Suprapubic skin (tissue), 4 donors: ENCODE measurements at regions not wholly inside any gene's neighbourhood (a gene's known extent, or its start where the extent isn't known, plus 50 kb on each side); places are given as distances from the start of the nearest gene placed in this dataset.

Experiments
- EP300 ChIP-seq: sonication (generic); formaldehyde crosslinking; IDR thresholded peaks from one replicate; pipeline ENCODE4 v1.6.1; 2017; ENCODE audit warnings: antibody characterized with exemption
- POLR2A ChIP-seq, 2 donors: fragments of 450-650 bp; IDR thresholded peaks; one replicate each; pipeline ENCODE4 v1.6.1; 2017; ENCODE audit warnings: antibody characterized with exemption in 2 of 2, mild to moderate bottlenecking in 2 of 2, moderate library complexity in 2 of 2
- POLR2AphosphoS5 ChIP-seq, 3 donors: sonication (generic); formaldehyde crosslinking; IDR thresholded peaks; one replicate each; pipeline ENCODE4 v1.6.1; 2017; ENCODE audit warnings: antibody characterized with exemption in 3 of 3
- TF ChIP-seq, protein P1 (sequence below), 2 donors: fragments of 200-600 bp in 1 of 2; fragments of 450-650 bp in 1 of 2; sonication (generic) in 1 of 2; IDR thresholded peaks; one replicate each; pipeline ENCODE4 v1.5.1; 2016 to 2019; ENCODE audit warnings: antibody characterized with exemption in 2 of 2, mild to moderate bottlenecking in 1 of 2, moderate library complexity in 1 of 2

DNA sequence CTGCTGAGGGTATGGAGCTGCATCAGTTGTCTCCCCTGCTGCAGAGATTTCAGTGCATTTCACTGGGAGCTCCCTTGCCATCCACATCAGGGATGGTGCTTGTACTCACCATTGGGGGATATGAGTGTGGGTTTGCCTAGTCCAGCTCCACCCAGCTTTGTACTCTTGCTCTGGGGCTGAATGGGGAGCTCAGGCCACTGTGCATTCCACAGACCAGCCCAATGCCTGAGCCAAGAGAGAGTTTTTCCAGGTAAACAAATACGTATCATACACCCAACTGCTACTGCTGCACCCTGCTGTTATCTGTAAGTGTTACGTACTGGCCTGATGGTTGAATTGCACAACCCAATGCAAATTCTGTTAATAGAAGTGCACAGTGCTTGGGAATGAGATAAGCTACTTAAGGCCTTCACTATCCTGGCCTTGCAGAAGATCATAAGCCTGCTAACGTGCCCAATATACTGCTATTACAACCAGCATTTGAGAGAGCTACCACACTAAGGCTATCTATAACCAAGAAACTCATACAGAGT is 205.0 kb upstream of the DMD start:
- TF ChIP-seq, protein P1, sequence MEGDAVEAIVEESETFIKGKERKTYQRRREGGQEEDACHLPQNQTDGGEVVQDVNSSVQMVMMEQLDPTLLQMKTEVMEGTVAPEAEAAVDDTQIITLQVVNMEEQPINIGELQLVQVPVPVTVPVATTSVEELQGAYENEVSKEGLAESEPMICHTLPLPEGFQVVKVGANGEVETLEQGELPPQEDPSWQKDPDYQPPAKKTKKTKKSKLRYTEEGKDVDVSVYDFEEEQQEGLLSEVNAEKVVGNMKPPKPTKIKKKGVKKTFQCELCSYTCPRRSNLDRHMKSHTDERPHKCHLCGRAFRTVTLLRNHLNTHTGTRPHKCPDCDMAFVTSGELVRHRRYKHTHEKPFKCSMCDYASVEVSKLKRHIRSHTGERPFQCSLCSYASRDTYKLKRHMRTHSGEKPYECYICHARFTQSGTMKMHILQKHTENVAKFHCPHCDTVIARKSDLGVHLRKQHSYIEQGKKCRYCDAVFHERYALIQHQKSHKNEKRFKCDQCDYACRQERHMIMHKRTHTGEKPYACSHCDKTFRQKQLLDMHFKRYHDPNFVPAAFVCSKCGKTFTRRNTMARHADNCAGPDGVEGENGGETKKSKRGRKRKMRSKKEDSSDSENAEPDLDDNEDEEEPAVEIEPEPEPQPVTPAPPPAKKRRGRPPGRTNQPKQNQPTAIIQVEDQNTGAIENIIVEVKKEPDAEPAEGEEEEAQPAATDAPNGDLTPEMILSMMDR (IDR thresholded peaks at IDR 0.05) = no peak
- TF ChIP-seq EP300 (no peak), POLR2AphosphoS5 (IDR thresholded peaks at IDR 0.05) (no peak), POLR2A (IDR thresholded peaks at IDR 0.05) (no peak)
